H9 (cell line): ENCODE measurements at regions not wholly inside any gene's neighbourhood (a gene's known extent, or its start where the extent isn't known, plus 50 kb on each side); places are given as distances from the start of the nearest gene placed in this dataset.

ENCODE experiments used
- DNase-seq: peaks from one replicate; pipeline ENCODE4 v3.0.0-alpha.2; 2017
- H2AFZ ChIP-seq: one replicate; pipeline ENCODE4 v1.6.1; 2013; ENCODE audit warnings: mild to moderate bottlenecking, low read length, control low read depth, moderate library complexity
- H2AK5ac ChIP-seq: 2 replicates; pipeline ENCODE4 v1.6.1; 2013; ENCODE audit warnings: low read length, control low read depth, mixed read lengths; ENCODE audit not compliant: insufficient read length
- H2BK120ac ChIP-seq: one replicate; pipeline ENCODE4 v1.6.1; 2013; ENCODE audit warnings: low read depth, mild to moderate bottlenecking, low read length, control low read depth, inconsistent platforms; ENCODE audit not compliant: poor library complexity, severe bottlenecking
- H2BK12ac ChIP-seq: 2 replicates; pipeline ENCODE4 v1.6.1; 2013; ENCODE audit warnings: low read length, control low read depth, mixed read lengths, low read depth; ENCODE audit not compliant: insufficient read length
- H2BK15ac ChIP-seq: 2 replicates; pipeline ENCODE4 v1.6.1; 2013; ENCODE audit warnings: low read depth, low read length, control low read depth
- H2BK20ac ChIP-seq: one replicate; pipeline ENCODE4 v1.6.1; 2013; ENCODE audit warnings: low read depth, mild to moderate bottlenecking, low read length, control low read depth, inconsistent platforms; ENCODE audit not compliant: poor library complexity, severe bottlenecking
- H2BK5ac ChIP-seq: 2 replicates; pipeline ENCODE4 v1.6.1; 2013; ENCODE audit warnings: low read length, control low read depth, mixed read lengths; ENCODE audit not compliant: insufficient read length
- H3K14ac ChIP-seq: 2 replicates; pipeline ENCODE4 v1.6.1; 2013; ENCODE audit warnings: low read length, control low read depth; ENCODE audit not compliant: insufficient read depth
- H3K18ac ChIP-seq: 2 replicates; pipeline ENCODE4 v1.6.1; 2013; ENCODE audit warnings: low read depth, mild to moderate bottlenecking, mixed read lengths, low read length, control low read depth; ENCODE audit not compliant: insufficient read length
- H3K23ac ChIP-seq: 2 replicates; pipeline ENCODE4 v1.6.1; 2013; ENCODE audit warnings: low read length, control low read depth, mixed read lengths, low read depth; ENCODE audit not compliant: insufficient read length
- H3K23me2 ChIP-seq: 2 replicates; pipeline ENCODE4 v1.6.1; 2013; ENCODE audit warnings: low read depth, mild to moderate bottlenecking, mixed read lengths, low read length, control low read depth; ENCODE audit not compliant: insufficient read length, poor library complexity, severe bottlenecking
- H3K27ac ChIP-seq: 2 replicates; pipeline ENCODE4 v1.5.1; 2013; ENCODE audit warnings: low read length, control low read depth, mixed read lengths, low read depth; ENCODE audit not compliant: insufficient read length
- H3K27me3 ChIP-seq: 2 replicates; pipeline ENCODE4 v1.6.1; 2013; ENCODE audit warnings: low read length, control low read depth, inconsistent platforms; ENCODE audit not compliant: insufficient read depth
- H3K4ac ChIP-seq: 2 replicates; pipeline ENCODE4 v1.6.1; 2013; ENCODE audit warnings: low read depth, mild to moderate bottlenecking, control low read depth, inconsistent platforms, low read length, moderate library complexity
- H3K4me1 ChIP-seq: 2 replicates; pipeline ENCODE4 v1.6.1; 2013; ENCODE audit warnings: low read length, control low read depth, inconsistent platforms; ENCODE audit not compliant: insufficient read depth
- H3K4me2 ChIP-seq: 2 replicates; pipeline ENCODE4 v1.6.1; 2013; ENCODE audit warnings: low read length, control low read depth, mixed read lengths; ENCODE audit not compliant: insufficient read length, insufficient read depth
- H3K56ac ChIP-seq: 2 replicates; pipeline ENCODE4 v1.6.1; 2013; ENCODE audit warnings: low read depth, mild to moderate bottlenecking, mixed read lengths, low read length, control low read depth; ENCODE audit not compliant: insufficient read length
- H3K79me1 ChIP-seq: 2 replicates; pipeline ENCODE4 v1.6.1; 2013; ENCODE audit warnings: low read depth, mild to moderate bottlenecking, moderate library complexity, low read length, control low read depth, inconsistent platforms; ENCODE audit not compliant: insufficient read depth, poor library complexity, severe bottlenecking
- H3K79me2 ChIP-seq: 2 replicates; pipeline ENCODE4 v1.6.1; 2013; ENCODE audit warnings: low read length, control low read depth, inconsistent platforms; ENCODE audit not compliant: insufficient read depth
- H3K9ac ChIP-seq: 2 replicates; pipeline ENCODE4 v1.6.1; 2013; ENCODE audit warnings: low read length, control low read depth, mixed read lengths; ENCODE audit not compliant: insufficient read length; ENCODE audit errors: extremely low read depth
- H3K9me3 ChIP-seq: one replicate; pipeline ENCODE4 v1.6.1; 2013; ENCODE audit warnings: low read depth, low read length, inconsistent platforms; ENCODE audit not compliant: control insufficient read depth
- H3T11ph ChIP-seq: one replicate; pipeline ENCODE4 v1.6.1; 2013; ENCODE audit warnings: mild to moderate bottlenecking, low read length, control low read depth, inconsistent platforms
- H4K20me1 ChIP-seq: one replicate; pipeline ENCODE4 v1.6.1; 2013; ENCODE audit not compliant: control insufficient read depth, insufficient read length, insufficient read depth
- H4K5ac ChIP-seq: 2 replicates; pipeline ENCODE4 v1.6.1; 2013; ENCODE audit warnings: low read depth, mild to moderate bottlenecking, mixed read lengths, low read length, control low read depth; ENCODE audit not compliant: insufficient read length
- H4K8ac ChIP-seq: replicated peaks from 2 replicates; pipeline ENCODE4 v1.6.1; 2013; ENCODE audit warnings: low read length, control low read depth, mixed read lengths, low read depth; ENCODE audit not compliant: insufficient read length
- H4K91ac ChIP-seq: 2 replicates; pipeline ENCODE4 v1.6.1; 2013; ENCODE audit warnings: low read depth, mild to moderate bottlenecking, moderate library complexity, mixed read lengths, low read length, control low read depth; ENCODE audit not compliant: insufficient read length
- H3K27ac Mint-ChIP-seq, 3 experiments: 2 replicates in 2 of 3; 3 replicates in 1 of 3; pipeline ENCODE4 v1.8.0; 2020 to 2021; ENCODE audit warnings: mixed read lengths in 3 of 3, mild to moderate bottlenecking in 1 of 3, moderate library complexity in 1 of 3
- H3K27me3 Mint-ChIP-seq: 2 replicates; pipeline ENCODE4 v1.8.0; 2021; ENCODE audit warnings: low read depth, mild to moderate bottlenecking, moderate library complexity, mixed read lengths
- H3K36me3 Mint-ChIP-seq, 3 experiments: 2 replicates in 2 of 3; 3 replicates in 1 of 3; pipeline ENCODE4 v1.8.0; 2020 to 2021; ENCODE audit warnings: low read depth in 3 of 3, mixed read lengths in 3 of 3; ENCODE audit not compliant: insufficient read depth in 1 of 3
- H3K4me1 Mint-ChIP-seq, 2 experiments: 2 replicates each; pipeline ENCODE4 v1.8.0; 2020; ENCODE audit warnings: mixed read lengths in 2 of 2
- H3K4me3 Mint-ChIP-seq, 2 experiments: 2 replicates in 1 of 2; 3 replicates in 1 of 2; pipeline ENCODE4 v1.8.0; 2020 to 2021; ENCODE audit warnings: mild to moderate bottlenecking in 2 of 2, mixed read lengths in 2 of 2, moderate library complexity in 1 of 2
- H3K9me3 Mint-ChIP-seq, 2 experiments: 2 replicates in 1 of 2; 3 replicates in 1 of 2; pipeline ENCODE4 v1.8.0; 2020; ENCODE audit warnings: mild to moderate bottlenecking in 2 of 2, mixed read lengths in 2 of 2, moderate library complexity in 1 of 2
- WGBS: extraction: QIAGEN DNeasy Blood & Tissue Kit; methylation state at CpG from one replicate; pipeline ENCODE4 v1.1.7; 2013; ENCODE audit warnings: missing lambda C conversion rate, low lambda C conversion rate, mixed read lengths; ENCODE audit not compliant: insufficient read length; ENCODE audit errors: extremely low coverage; 5-methylcytosine and 5-hydroxymethylcytosine counted together
- TF ChIP-seq, protein P1 (sequence below): fragments of 200-600 bp; sonication (generic); conservative IDR thresholded peaks from 3 replicates; pipeline ENCODE4 v1.8.0; 2021; ENCODE audit warnings: antibody characterized with exemption, mild to moderate bottlenecking

DNA sequence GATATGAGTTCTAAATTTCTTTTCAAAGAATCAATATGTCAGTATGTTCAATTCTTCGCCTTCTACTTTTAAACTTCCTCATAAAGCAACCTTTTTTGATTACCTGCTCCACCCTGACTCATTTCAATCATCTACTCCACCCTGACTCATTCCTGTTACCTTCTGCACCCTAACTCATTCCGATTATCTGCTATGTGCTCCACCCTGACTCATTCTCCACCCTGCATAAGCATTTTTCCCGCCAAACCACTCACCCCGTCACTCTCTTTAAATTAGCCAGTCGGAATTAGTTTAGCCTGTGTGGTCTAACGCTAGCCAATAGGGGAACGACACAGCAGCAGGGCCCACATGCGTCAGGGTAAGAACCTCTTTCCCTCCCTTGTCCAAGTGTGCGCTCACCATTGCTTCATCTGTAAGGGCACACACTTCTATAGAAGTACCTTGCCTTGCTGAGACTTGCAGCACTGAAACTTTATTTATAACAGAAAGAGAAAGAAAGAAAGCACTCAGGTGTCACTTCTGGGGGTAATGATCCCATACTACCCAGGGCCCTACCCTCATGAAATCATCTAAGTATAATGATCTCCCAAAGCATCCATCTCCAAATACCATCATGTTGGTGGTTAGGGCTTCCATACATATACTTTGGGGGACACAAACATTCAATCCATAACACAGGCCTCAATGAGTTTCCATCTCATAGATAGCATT is 875.2 kb downstream of the RAPGEF2 start:
- Histone ChIP-seq H3K79me1 (no peaks in the 10 kb centered on the region), H4K5ac (no peak overlapping the region), H3T11ph (no peak overlapping the region), H3K56ac (no peak overlapping the region), H3K23ac (no peak overlapping the region), H3K23me2 (no peaks in the 10 kb centered on the region), H3K79me2 (no peaks in the 10 kb centered on the region), H3K14ac (no peak overlapping the region), H2BK20ac (no peak overlapping the region), H3K27ac (no peak overlapping the region), H2BK5ac (no peak overlapping the region), H2AK5ac (no peak overlapping the region), H4K8ac (no peak overlapping the region), H3K4ac (no peak overlapping the region), H2BK12ac (no peak overlapping the region), H2AFZ (no peak overlapping the region), H3K27me3 (no peaks in the 10 kb centered on the region), H2BK120ac (no peak overlapping the region), H3K4me1 (peaks cover 3% of the 10 kb centered on the region), H4K91ac (no peak overlapping the region), H3K18ac (no peak overlapping the region), H3K9me3 (no peaks in the 10 kb centered on the region), H2BK15ac (no peak overlapping the region), H3K4me2 (no peak overlapping the region), H3K9ac (no peak overlapping the region), H4K20me1 (no peaks in the 10 kb centered on the region)
- Mint-ChIP-seq H3K27me3 (no peaks in the 10 kb centered on the region), H3K36me3 (peaks cover 11 to 13% (median 13%) of the 10 kb centered on the region in 3 experiments), H3K4me3 (no peak overlapping the region), H3K4me1 (peaks cover 43 to 54% of the 10 kb centered on the region in 2 experiments), H3K27ac (peak overlapping the region in 2 of 3 experiments; percentile 1 to 28; a peak in 2 of 7 replicates), H3K9me3 (peaks cover 12 to 19% of the 10 kb centered on the region in 2 experiments)
- TF ChIP-seq, protein P1, sequence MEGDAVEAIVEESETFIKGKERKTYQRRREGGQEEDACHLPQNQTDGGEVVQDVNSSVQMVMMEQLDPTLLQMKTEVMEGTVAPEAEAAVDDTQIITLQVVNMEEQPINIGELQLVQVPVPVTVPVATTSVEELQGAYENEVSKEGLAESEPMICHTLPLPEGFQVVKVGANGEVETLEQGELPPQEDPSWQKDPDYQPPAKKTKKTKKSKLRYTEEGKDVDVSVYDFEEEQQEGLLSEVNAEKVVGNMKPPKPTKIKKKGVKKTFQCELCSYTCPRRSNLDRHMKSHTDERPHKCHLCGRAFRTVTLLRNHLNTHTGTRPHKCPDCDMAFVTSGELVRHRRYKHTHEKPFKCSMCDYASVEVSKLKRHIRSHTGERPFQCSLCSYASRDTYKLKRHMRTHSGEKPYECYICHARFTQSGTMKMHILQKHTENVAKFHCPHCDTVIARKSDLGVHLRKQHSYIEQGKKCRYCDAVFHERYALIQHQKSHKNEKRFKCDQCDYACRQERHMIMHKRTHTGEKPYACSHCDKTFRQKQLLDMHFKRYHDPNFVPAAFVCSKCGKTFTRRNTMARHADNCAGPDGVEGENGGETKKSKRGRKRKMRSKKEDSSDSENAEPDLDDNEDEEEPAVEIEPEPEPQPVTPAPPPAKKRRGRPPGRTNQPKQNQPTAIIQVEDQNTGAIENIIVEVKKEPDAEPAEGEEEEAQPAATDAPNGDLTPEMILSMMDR: no peak
- no peak for DNase-seq
- no CpG with 5 or more reads among the region's 9 CpGs for WGBS
